SK-N-DZ (cell line): ENCODE measurements at regions not wholly inside any gene's neighbourhood (a gene's known extent, or its start where the extent isn't known, plus 50 kb on each side); places are given as distances from the start of the nearest gene placed in this dataset.
A peak's percentile ranks its signal among the peaks of the same experiment; 100 is the strongest.
"Not testable (repeated sequence)": the region's sequence is repeated elsewhere in the genome, so short reads cannot be mapped to it uniquely, and the experiment has no call there.

Source experiments
- DNase-seq: peaks from one replicate; pipeline ENCODE4 v3.0.0-alpha.2; 2015; ENCODE audit warnings: low spot score

DNA sequence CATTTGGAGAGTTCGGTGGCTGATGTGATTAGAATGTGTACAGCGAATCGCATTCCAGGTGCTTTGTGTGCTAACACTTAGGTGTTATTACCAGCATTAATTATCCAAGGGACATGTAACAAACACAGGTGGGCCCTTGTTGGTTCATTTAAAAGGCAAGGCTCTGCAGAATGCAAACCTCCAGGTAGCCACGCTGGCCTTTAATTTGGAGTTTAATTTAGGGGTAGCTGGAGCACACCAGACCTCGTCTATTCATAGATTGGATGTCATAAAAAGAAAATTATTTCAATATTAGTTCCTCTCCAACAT is 191.1 kb downstream of the MAT2B start:
- DNase-seq, result no peak

DNA sequence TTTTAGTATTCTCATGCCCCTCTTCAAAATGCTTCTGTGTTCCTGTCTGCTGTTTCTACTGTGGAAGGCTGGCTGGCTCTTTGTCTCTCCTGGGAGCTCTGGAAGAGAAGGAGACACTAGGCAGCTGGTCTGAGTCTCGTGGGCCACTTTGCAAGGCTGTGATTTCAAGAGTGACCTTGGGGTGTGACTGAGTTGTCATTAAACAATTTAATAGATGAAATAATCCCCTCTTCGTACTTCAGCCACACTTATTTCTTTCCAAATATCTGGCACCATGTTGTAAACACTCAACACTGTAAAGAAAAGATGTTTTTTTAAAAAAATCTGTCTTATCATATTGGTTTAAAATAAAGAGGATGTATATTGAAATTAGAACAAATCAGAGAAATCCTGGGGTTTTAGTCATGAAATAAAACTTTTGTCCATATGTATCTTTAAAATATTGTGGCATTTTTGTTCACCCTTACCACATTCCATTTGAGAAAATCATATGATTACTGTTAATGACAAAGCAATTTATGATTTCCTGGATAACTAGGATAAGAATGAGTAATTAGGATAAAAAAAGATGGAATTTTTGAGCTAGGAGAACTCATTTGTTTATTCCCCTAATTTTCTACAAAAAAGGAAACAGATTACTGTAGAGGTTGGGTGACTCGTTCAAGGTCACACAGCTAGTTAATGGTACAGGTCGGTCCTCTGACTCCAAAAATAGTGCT is 200.8 kb downstream of the MAT2B start:
- DNase-seq, result no peak

DNA sequence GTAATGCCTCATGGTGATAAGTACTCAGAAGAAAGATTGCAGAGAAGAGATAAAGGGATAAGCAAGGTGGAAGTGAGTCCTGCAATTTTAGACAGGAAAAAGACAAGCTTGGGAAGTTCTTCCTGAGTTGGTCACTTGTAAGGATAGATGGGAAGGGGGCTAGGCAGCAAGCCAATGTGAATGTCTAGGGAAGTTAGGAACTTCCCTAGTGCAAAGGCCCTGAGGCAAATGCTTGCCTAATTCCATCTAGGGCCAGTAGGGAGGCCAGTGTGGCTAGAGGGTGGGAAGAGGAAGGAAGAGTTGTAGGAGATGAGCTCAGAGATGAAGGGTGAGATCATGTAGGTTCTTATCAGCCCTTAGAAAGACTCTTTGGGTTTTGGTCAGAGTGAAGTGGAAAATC is 206.6 kb downstream of the MAT2B start:
- DNase-seq, result no peak

DNA sequence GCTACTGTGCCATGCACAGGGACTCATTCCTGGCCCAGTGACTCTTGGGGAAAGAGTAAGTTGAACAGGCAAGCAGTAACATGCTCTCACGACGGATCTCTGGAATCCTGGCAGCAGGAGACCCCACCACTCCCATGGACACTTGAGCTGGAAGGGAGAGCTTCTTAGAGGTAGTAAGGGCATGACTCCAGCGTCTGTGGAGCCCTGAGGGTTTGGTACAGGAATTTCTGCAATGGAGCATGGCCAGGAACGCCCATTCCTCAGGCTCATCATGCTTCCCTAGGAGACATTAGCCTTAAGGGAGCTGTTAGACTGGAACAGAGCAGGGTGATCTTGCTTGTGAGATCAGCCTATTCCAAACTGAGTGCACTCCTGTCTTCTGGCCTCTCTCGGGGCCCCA is 212.9 kb downstream of the MAT2B start:
- DNase-seq, result no peak

DNA sequence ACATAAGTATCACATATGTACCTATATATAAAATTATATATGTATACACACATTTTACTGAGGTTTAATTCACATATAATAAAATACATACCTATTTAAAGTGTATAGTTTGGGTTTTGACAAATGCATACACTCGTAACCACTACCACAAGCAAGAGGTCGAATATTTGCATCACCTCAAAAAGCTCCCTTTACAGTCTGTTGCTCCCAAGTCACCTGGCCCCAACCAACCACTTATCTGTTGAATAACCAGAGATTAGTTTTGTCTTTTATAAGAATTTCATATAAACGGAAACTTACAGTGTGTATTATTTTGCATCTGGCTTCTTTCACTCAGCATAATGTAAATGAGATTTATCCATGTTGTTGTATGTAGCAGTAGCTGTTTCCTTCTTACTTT is 218.9 kb downstream of the MAT2B start:
- DNase-seq, result no peak

DNA sequence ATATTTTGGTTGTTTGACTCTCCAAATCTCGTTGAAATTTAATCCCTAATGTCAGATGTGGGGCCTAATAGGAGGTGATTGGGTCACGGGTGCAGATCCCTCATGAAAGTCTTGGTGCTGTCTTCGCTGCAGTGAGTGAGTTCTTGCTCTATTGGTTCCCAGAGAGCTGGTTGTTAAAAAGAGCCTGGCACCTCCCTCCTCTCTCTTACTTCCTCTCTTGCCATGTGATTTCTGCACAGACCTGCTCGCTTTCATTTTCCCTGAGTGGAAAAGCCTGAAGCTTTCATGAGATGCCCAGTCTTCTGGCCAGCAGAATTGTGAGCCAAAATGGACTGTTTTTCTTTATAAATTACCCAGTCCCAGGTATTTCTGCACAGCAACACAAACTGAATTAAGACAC is 221.6 kb downstream of the MAT2B start:
- no peak for DNase-seq

DNA sequence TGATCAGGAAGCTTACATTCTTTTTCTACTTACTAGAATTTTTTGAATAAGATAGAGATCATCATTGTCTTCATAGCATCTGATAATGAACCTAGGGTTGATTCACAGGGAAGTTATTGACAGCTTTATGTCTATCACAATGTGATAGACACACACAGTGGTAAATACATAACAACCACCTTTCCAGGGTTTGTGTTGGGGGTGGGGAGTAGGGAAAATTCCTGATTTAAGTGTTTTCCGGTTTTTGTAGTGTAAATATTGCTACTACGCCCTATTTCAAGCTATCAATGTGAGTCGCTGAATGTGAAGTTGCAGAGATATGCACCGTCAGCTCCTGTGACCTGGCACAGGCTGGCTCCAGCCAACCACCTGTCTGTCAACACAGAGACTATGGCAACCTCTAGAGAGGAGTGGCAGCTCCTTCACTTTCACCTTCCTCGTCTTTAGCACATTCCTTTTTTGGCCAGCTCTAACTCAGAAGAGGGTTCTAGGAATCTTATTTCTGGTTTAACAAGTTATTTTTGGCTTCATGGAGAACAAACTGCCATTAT is 224.9 kb downstream of the MAT2B start:
- DNase-seq, result no peak

DNA sequence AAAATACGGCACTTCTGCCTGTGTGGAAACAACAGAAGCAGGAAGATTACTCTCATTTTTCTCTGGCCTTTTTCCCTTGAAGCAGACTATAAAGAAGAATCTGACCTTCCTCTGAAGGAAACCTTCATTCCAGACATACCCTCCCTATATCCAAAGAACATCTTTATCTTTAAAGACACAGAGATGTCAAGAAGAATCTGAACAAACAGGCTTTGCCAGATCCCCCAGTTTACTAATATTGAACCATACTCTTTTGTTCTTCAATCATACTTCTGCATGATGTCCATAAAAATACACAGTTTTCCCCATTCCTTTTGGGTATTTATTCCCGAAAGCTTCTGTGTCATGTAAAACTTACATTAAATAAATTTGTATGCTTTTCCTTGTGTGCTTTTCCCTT is 225.8 kb downstream of the MAT2B start:
- DNase-seq, result no peak

DNA sequence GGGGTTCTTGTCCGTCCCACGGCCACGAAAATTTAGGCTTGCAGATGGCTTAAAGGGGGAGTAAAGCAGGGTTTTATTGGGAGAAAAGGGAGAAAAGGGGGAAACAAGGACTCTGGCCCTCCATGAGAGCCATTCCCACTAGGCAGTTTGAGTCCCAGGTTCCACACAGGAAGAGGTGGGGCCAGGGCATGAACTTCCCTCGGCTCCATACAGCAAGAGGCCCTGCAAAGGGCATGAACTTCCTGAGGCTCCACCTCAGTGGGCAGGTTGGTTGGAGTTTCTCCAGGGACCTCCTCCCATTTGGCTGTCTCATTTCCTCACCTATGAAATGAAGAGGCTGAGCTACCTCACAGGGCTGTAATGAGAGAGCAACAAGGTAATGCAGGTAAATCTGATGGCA is 229.7 kb downstream of the MAT2B start:
- no peak for DNase-seq

DNA sequence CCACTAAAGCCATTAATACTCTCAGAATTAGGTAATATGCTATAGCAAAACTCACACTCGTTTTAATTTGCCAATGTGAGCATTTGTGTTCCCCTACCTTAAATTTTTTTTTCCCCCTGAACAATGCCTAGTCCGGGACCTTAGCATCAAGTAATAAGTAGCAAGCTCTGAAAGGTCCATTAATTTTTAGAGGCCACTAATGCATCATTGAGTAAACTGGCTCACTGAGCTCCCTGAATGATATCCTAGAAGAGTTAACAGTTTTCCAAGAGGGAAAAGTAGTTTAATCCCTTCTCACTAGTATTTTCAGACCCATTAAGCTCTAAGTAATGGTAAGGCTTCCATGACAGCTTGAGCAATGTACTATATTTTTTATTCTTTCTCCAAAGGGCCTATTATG is 242.2 kb downstream of the MAT2B start:
- DNase-seq, result no peak

DNA sequence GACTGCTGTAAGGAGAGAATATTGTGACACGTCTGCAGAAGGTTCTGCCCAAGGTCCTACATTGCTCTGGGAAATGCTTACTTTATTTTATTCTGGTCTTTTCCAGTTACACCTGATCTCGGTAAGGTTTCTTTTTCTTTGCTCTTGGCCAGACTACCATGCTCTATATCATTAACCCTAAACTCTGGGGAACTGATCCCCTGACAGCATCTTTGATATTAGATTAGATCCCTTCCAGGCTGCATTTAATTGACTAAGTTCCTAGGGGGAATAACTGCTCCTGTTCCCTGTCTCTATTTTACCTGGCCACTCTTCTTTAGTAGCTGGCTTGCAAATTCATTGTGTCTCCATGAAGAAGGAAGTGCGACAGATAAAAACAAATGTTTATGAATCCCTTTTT is 243.5 kb downstream of the MAT2B start:
- peak; percentile 63 for DNase-seq

DNA sequence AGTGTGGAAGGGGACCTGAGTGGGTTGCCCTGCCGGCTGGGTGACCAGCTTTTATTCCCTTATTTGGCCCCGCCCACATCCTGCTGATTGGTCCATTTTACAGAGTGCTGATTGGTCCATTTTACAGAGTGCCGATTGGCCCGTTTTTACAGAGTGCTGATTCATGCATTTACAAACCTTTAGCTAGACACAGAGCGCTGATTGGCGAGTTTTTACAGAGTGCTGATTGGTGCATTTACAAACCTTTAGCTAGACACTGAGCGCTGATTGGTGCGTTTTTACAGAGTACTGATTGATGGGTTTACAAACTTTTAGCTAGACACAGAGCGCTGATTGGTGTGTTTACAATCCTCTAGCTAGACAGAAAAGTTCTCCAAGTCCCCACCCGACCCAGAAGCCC is 245.0 kb downstream of the MAT2B start:
- DNase-seq, result not testable (repeated sequence)

DNA sequence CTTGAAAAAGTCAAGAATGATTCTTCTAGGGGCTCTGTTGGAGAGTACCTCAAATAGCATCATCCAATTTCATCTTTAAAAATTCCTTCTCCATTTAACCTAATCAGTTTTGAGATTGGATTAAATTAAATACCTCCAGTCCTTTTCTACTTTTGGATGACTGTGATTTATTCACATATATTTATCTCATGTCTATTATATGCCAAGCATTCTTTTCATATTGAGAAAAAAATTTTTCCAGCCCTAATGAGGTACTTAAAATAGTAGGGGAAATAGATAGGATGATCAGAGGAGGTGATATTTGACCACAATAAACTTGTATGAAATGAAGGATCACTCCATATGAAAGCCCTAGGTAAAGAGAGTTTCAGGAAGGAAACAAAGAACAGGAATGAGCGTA is 250.1 kb downstream of the MAT2B start:
- DNase-seq, result no peak

DNA sequence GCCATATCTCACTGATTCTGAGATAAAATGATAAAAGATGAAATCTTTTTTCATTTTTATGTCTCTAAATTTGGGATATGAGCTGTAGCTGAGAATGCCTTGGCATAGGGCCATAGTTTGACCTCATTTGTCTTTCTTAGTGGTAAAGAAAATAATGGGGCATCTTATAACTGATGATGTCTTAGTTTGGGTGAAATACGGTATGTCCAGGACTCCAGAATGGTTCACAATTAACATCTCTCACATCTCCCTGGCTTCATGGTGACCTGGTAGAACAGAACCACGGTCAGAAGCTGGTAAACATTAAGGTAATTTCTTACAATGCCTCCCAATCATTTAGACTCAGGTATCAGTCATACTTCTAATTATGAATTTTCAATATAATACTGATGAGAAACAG is 250.8 kb downstream of the MAT2B start:
- DNase-seq, result no peak

DNA sequence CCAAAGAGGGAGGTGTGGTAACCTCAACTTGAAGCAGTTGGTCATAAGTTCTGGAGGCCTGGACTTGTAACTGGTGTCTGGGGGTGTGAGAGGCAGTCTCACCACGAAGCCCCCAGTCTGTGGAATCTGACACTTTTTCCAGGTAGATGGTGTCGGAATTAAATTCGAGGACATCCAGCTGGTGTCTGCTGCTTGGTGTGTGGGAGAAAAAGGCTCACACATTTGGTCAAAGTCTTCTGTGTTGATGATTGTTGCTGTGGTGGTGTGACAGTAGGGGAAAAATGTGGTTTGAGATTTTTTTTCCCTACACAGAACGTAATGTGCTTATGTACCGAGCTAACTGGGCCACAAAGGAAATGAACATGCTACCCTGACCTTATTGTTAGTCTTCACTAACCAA is 251.9 kb downstream of the MAT2B start:
- DNase-seq, result no peak

DNA sequence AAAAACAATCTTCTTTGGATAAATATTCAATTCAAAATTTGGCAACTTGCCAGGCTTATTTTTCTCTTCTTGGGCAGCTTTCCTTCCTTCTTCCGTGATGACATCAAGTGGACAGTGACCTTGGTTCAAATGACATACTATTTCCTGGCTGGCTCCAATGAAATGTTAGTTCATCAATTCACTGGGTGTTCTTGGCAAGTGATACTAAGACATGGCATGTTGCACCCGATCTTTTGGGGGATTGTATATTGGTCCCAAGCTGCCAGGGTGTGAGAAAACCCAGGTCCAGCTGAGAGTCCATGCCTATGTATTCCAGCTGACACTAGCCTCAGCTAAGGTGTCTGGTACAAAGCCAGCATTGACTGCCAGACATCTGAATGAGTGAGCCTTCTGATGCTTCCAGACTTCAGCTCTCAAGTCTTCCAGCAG is 252.9 kb downstream of the MAT2B start:
- DNase-seq, result no peak

DNA sequence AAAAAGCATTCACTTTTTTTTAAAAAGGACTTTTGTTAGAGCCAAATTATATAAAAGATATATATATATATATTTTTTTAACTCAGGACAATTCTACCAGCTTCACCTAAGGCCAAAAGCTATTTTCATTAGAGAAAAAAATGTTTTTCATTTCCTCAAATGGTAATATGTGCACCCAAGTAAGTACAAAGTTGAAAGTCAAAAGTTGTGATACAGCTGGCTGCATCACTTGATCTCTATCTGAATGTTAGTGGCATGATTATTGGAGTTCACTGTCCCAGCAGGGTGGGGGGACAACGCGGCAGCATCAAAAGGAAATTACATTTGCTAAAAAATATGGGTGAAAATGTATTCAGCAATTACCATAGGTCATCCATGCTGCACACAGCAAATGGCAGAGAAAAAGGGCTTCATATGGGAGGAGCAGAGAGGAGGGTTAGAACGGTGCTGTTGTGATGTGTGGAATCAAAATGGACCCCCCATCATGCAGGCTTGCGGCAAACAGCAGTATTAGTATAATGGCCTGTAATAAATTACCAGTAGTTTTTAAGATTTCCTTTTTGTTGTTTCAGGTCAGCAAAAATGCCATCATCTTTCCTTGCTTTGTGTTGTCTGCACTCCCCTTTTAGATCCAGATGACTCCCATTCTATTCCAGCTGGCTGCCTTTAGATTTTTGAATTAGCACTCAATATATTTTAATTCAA is 253.7 kb downstream of the MAT2B start:
- no peak for DNase-seq

DNA sequence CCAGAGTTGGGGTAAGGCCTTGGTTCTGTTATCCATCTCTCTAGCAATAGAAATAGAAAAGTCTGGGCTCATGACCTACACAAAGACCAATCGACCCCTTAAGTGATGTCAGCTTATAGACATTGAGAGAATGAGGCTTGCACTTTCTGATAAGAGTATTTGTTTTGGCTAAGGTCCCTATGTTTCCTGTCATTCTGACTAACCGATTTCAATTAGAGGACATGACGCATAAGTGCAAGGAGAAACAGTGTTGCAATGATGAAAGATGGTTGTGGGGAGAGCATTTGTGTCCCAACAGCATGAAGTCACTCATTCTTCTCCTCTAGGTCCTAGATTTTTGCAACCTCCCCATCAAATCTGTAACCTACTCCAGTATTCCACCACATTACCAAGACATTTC is 255.1 kb downstream of the MAT2B start:
- no peak for DNase-seq

DNA sequence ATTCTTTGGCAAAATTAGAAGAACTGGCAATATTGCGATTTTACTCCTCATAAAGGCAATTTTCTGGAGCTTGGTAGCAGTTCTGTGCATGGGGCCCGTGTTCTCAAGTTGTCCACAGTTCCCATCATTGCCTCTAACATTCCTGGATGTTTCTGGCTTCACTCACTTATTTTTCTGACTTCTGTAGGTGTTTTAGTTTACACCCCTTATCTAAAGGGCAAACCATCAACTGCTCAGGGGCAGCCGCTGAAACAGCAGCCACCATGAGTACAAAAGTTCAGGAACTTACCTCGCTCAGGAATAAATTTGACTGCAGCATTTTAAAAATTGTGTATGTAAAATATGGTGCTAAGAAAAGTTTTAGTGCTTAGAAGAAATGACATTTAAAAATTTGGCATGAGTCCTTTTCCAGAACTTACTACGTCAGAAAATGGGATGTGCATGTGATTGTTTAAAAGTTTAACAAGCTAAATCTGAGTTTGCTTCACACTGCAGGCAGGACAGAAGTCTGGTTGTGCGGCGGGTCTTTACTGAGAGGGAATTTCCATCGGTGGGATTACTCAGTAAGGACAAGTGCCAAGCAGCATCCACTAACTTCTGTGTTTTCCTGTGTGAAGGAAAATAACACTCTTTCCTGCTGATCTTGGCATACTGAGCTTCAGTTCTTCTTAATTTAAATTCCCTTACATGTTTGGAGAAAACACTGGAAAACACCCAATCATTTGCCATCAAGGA is 261.7 kb downstream of the MAT2B start:
- no peak for DNase-seq

DNA sequence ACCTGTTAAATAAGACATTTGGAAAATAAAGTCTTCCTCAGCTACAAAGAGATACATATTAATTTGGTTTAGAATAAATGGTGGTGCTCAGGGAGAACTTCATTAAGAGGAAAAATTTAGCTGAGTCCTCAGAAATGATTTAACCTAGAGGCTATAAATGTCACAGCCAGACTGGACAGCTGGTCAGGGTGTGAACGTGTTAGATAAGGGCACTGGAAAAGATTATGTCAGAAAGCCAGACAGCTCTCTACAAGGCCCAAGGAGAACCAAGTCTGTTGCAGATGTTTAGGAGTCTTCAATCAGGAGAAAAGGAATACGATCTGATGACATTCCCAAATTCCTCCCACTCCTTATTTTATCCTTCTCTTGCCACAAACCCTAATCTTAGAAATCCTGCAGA is 265.2 kb downstream of the MAT2B start:
- no peak for DNase-seq

DNA sequence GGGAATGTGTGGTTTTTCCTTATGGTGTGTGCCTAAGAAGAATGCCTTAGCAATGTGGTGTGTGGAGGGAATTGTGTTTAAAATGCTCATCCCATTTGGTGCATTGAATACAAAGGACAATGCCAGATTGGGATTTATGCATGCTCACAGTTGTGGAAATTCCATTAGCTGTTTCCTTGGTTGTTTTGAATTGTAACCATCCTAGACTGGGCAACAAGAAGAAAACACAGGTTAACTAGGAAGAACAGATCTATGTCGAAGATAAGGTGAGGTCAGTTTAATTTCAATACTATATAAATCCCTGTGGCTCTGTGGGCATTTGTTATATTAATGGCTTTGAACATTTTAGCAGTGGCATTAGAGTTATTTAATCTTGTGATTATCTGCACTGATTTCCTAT is 266.8 kb downstream of the MAT2B start:
- DNase-seq, result no peak

DNA sequence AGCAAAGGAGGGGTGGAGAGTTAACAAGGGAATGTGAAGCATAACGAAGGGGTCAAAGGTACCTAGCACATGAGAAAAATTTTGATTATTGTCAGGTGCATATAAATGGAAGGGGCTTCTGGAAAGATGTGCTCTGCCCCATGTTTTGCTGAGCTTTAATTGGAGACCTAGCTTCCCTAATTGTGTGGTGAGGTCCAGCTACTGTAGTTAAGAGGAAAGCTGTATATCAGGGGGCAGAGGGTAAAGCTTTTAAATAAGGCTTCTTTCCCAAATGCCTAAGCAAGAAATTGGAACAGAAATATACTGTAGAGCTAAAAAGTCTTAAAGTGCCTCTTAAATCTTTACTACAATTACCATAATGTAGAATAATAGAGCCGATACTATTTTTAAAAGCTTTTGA is 267.2 kb downstream of the MAT2B start:
- no peak for DNase-seq

DNA sequence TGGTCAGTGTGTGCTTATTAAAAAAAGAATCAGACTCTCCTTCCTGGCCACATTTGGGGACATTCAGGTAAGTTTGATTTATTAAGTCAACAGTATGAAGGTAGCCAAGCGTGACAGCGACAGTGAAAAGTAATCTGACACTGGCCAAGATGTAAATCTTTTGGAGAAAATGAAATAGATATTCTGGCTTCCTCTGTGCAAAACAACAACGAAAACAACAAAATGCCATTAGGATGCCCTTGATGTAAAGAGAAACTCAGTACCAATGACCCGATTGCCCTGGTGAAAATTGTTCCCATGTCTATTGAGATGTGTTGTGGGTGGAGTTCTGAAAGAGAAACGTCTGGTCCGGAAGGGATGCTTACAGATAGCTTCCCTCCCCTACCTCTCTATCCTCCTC is 267.8 kb downstream of the MAT2B start:
- DNase-seq, result no peak
